Activated CD4-positive, alpha-beta T cell treated with anti-CD3 and anti-CD28 coated beads, Interleukin-2, amount 50 U/mL, for 4 hours (primary cell): ENCODE measurements at regions not wholly inside any gene's neighbourhood (a gene's known extent, or its start where the extent isn't known, plus 50 kb on each side); places are given as distances from the start of the nearest gene placed in this dataset.
"Not testable (repeated sequence)": the region's sequence is repeated elsewhere in the genome, so short reads cannot be mapped to it uniquely, and the experiment has no call there.

Experiments used
- DNase-seq, 2 experiments: peaks; one replicate each; pipeline ENCODE4 v3.0.0-alpha.2; 2020

- no peak for DNase-seq
Observed at GRCh38 chr2:40584432-40584831, 132.5 kb upstream of the SLC8A1 start.

- no peak for DNase-seq
Observed at GRCh38 chr2:40591774-40592173, 139.9 kb upstream of the SLC8A1 start.

GRCh38 chr2:40592218-40592617 is 140.3 kb upstream of the SLC8A1 start:
- no peak for DNase-seq

GRCh38 chr2:40606862-40607261 is 155.0 kb upstream of the SLC8A1 start:
- DNase-seq = no peak

- no peak for DNase-seq
Observed at GRCh38 chr2:40611196-40611595, 159.3 kb upstream of the SLC8A1 start.

GRCh38 chr2:40625849-40626248 is 174.0 kb upstream of the SLC8A1 start:
- DNase-seq = no peak

- no peak for DNase-seq
Observed at GRCh38 chr2:40628556-40628955, 176.7 kb upstream of the SLC8A1 start.

DNA sequence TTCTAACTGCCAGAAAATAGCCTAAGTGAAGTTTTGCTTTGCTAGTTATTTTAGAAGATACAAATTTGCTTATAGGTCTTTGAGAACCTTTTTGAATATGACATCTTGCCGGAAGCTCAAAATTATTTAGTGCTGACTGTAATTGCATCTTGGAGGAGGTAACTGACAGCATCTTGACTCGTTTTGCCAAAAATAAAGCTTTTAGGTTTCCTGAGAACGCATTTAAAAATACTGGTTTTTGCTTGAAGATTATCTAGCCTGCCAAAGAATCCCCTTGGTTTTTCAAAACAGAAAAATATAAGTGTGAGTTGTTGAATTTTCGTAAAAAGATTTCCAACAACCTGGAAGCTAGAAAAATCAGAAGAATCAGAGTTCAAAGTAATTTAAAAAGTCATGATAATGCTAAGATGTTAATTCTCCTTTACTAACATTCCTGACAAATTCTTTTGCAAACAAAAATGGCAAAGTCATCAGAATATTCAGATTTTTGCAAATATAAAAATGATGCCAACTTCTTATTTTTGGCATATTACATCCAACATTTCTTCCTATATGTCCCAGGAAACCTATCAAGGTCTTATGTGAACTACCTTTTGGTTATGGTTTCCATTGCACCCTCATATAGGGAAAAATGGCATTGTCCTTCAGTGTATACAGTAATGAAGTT is 178.0 kb upstream of the SLC8A1 start:
- no peak for DNase-seq

GRCh38 chr2:40639320-40639719 is 187.4 kb upstream of the SLC8A1 start:
- no peak for DNase-seq

DNA sequence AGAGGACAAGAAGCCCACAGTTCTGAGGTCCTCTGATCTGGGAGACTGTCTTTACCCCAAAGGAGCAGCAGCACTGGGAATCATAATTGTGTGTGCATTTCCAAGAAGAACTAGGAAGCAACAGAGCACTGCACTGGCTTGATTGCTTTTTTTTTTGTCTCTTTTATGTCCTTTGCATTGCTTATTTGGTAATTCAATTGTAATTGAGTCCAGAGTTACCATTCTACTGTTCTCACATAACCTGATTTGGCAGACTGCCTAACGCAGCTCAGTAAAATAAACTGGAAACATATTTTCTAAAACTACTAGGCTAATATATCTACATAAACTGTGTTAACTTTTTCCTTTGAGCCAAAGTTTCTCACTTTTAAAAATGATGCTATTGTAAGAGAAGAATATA is 190.3 kb upstream of the SLC8A1 start:
- DNase-seq = no peak

DNA sequence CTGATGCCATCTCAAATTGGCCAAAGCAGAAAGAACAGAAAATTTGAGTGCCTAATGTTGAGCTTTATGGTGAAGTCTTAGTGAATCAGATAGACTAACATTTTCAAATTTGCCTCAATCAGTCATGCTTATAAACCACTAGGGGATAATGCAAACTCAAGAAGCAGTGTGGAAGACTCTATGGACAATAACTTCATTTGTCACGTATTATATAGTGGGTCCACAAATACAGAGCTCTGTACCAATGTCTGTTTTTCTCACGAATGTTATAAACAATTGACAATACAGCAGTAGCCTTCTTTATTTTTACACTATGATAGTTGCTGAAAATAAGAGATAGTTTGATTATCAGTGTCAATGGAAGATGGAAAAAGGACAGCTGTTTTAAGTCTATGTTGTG is 190.8 kb upstream of the SLC8A1 start:
- no peak for DNase-seq

DNA sequence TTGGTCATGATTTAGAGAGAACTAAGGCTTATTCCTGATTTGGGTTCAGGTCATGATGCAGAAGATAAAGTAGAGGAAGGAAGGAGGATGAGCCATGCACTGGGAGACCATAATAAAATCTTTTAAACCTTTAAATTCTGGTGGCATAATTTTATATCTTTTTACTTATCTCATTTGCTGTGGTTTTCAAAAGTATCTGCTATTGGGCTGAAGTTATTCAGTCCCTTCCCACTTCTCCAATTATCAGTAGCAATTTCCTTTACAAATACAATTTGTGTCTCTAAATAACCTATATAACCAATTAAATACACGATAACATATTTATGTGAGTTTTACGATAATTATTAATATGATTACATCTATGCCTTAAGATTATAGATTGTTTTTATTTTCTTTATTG is 194.8 kb upstream of the SLC8A1 start:
- DNase-seq = no peak

DNA sequence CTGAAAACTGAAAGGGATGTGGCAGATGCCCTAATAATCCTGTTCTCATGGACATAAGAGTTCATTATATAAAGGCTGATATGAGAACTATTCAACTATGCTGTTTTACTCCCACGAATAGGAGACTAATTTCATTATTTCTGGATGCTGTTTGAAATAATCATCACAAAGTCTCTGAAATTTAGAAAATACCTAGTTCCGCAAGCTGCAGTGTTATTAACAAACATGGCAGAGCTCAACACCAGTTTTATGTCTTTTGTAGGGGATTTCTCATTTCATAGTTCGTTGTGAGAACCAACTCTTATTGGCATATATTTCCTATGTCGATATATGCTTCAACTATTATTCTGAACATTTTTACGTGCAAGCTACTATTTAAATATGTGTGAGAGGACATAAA is 200.3 kb upstream of the SLC8A1 start:
- no peak for DNase-seq

DNA sequence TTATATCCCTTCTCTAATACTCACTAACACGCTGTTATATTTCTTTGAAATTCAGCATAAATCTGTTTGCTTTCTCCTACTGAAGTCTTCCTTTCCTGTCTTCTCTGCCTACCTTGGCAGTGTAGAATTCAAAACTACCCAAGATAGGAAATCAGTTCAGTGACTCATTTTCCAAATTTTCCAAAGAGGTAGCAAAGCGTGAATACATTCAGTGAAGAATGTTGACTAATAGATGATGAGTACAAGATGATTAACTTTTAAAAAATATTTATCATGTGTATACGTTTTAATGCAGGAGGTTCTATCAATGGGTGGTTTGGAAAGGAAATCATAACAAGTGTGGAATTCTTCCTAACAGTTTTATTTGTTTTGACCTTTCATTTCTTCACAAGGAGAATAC is 201.9 kb upstream of the SLC8A1 start:
- DNase-seq = no peak

- no peak for DNase-seq
Observed at GRCh38 chr2:40654346-40654745, 202.5 kb upstream of the SLC8A1 start.

DNA sequence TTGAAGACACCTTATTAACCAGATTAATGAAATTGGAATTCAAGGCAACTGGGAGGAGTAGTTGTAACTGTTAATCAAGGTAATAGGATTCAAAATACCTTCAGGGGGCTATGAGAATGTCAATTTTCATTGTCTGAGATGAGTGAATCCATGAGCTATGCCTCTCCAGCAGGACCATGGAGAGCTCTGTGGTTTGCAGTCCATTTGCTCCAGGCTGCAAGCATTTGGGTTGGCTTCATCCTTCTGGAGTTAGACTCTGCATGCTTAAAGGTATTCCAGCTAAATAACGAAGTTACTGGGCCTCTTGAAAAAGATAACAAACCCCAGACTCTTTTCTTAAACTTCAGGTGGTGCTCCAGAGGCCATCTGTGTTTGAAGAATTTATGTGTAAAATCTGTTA is 207.1 kb upstream of the SLC8A1 start:
- no peak for DNase-seq

- no peak for DNase-seq
Observed at GRCh38 chr2:40665493-40666232, 213.8 kb upstream of the SLC8A1 start.

DNA sequence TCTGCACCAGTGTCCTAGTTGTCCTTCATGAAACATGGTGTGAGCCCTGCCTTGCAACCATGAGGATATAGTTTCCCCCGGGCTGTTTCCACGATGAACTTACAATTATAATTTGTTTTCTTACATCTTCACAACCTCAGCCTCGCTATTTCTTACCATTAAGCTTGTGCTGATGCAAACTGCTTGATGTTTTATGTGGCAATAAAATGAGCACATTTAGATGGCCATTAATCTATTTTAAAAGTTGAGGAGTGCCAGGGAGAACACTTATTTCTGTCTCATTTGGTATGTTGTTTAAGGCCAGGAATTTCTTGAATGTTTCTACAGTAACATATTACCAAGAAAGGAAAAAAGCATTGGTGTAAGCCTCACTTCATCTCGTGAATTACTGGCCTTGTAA is 214.5 kb upstream of the SLC8A1 start:
- DNase-seq = no peak

DNA sequence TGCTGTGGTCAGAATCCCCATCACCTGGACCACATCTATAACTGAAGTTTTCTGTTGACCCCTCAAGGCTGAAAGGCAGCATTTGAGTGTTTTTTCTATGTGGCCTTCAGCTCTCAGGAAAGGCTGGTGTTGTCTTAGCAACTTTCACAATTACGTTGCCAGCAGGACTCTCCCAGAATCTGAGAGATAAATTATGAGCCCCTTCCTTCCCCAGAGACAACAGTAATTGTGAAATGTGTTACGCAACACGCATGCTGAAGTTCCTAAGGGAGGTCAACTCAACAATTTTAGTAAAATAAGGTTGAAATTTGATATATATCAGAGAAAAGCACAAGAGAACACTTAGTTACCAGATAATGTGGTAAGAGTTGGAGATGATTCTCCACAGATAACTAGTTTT is 216.5 kb upstream of the SLC8A1 start:
- no peak for DNase-seq

DNA sequence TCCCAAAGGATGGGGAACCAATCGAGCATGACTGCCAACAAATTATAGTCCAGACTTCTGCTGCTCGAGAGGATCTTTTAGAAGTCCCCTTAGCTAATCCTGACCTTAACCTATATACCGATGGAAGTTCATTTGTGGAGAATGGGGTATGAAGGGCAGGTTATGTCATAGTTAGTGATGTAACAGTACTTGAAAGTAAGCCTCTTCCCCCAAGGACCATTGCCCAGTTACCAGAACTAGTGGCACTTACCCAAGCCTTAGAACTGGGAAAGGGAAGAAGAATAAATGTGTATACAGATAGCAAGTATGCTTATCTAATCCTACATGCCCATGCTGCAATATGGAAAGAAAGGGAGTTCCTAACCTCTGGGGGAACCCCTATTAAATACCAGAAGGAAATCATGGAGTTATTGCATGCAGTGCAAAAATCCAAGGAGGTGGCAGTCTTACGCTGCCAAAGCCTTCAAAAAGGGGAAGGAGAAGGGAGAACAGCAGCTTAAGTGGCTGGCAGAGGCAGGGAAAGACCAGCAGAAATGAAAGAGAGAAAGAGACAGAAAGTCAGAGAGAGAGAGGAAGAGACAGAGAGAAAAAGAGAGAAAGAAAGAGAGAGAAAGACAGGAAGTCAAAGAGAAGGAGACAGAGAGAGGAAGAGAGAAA is 224.4 kb upstream of the SLC8A1 start:
- not testable (repeated sequence) for DNase-seq

GRCh38 chr2:40680547-40680946 is 228.7 kb upstream of the SLC8A1 start:
- no peak for DNase-seq

DNA sequence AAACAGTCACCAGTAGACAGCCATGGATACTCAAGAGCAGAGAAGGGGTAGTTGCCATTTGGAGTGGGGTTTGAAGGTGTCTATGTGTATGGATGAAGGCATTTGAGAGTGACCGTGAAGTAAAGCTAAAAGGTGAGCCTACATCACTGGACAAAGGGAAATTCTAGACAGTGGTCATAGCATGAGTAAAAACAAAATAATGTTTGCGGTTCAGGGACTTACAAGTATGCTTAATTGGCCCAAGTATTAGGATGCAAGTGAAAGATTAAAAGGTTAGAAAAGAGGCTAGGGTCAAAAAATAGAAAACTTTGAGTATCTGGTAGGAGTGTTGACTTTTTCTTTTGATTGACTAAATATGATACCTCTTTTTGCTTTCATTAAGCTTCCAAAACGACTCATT is 238.1 kb upstream of the SLC8A1 start:
- DNase-seq = no peak

DNA sequence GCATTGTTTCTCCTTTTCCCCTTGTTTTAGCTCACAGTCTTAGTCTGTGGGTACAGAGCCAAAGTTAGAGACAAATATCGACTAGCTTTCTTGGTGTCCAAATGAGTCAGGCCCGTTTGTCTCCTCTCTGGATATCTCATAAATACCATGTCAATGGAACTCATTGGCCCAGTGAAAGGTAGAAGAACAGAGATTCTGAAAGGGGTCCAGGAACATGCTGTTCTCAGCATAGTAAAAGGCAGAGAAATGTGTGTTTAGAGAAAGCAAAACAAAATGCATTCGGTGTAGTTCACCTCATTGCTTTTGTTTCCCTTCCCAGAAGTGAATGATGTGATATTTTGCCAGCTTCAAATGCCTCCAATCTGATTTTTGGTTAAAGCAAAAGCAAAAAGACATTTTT is 238.6 kb upstream of the SLC8A1 start:
- DNase-seq = no peak

- no peak for DNase-seq
Observed at GRCh38 chr2:40700231-40700954, 248.5 kb upstream of the SLC8A1 start.
